HepG2 (cell line): ENCODE measurements at regions not wholly inside any gene's neighbourhood (a gene's known extent, or its start where the extent isn't known, plus 50 kb on each side); places are given as distances from the start of the nearest gene placed in this dataset.

Source experiments
- ATAC-seq: fragments of 200-7000 bp; cut with Tn5 transposase; 3 replicates; pipeline ENCODE4 v1.9.1; 2020; ENCODE audit warnings: mild to moderate bottlenecking, moderate library complexity
- BruUV-seq: library from RNA; stranded (reverse); fragments of 400-500 nt; replicated peaks from 2 replicates; lab custom pipeline; 2021; lab: Mats Ljungman, UMichigan
- CTCF ChIA-PET: fragments of 300-600 bp; formaldehyde crosslinking; extraction: SDS; loops from one replicate; lab custom pipeline; 2021; ENCODE audit warnings: low total read pairs, inconsistent platforms, low intra/inter-chr PET ratio; lab: Yijun Ruan, JAX
- POLR2A ChIA-PET: fragments of 350-600 bp; sonication (Branson Sonifier 250); formaldehyde crosslinking; loops from one replicate; lab custom pipeline; 2020; ENCODE audit warnings: antibody characterized with exemption, inconsistent platforms; lab: Yijun Ruan, JAX
- DNase-seq: peaks from one replicate; pipeline ENCODE4 v3.0.0-alpha.2; 2015; ENCODE audit warnings: low spot score
- FAIRE-seq: peaks from 3 replicates; lab custom pipeline; 2011; peaks lifted over from hg19 to GRCh38; lab: Jason Lieb, UNC
- H2AFZ ChIP-seq: one replicate; pipeline ENCODE4 v1.6.1; 2011; ENCODE audit warnings: low read length, inconsistent platforms
- H3K27ac ChIP-seq: fragments of 300-600 bp; 3 replicates; pipeline ENCODE4 v1.8.0; 2011; ENCODE audit warnings: mixed run types, mild to moderate bottlenecking, mixed read lengths, low read length, inconsistent platforms; ENCODE audit not compliant: insufficient read depth; ENCODE audit errors: extremely low read length
- H3K27me3 ChIP-seq, 2 experiments: fragments of 200-600 bp in 1 of 2; 2 replicates in 1 of 2; 3 replicates in 1 of 2; pipeline versions ENCODE4 v1.6.0 to v1.8.0; 2011; ENCODE audit warnings: low read length in 2 of 2, mild to moderate bottlenecking in 2 of 2, moderate library complexity in 2 of 2, inconsistent platforms in 1 of 2; ENCODE audit not compliant: insufficient read depth in 2 of 2, control insufficient read depth in 1 of 2
- H3K36me3 ChIP-seq, 2 experiments: fragments of 200-600 bp in 1 of 2; replicated peaks in 1 of 2; 2 replicates in 1 of 2; 3 replicates in 1 of 2; pipeline versions ENCODE4 v1.5.1 to v1.8.0; 2011; ENCODE audit warnings: low read length in 2 of 2, inconsistent platforms in 1 of 2; ENCODE audit not compliant: insufficient read depth in 2 of 2, control insufficient read depth in 1 of 2
- H3K4me1 ChIP-seq: 2 replicates; pipeline ENCODE4 v1.5.1; 2012; ENCODE audit warnings: low read length, inconsistent platforms; ENCODE audit not compliant: insufficient read depth
- H3K4me2 ChIP-seq: 2 replicates; pipeline ENCODE4 v1.6.0; 2011; ENCODE audit warnings: low read depth, low read length, inconsistent platforms
- H3K4me3 ChIP-seq, 3 experiments: fragments of 200-600 bp in 1 of 3; sonication (generic), shearing (Covaris generic) in 1 of 3; replicated peaks in 1 of 3; 2 replicates each; pipeline ENCODE4 v1.5.1; 2011 to 2016; ENCODE audit warnings: low read length in 3 of 3, inconsistent platforms in 2 of 3, low read depth in 2 of 3, mild to moderate bottlenecking in 2 of 3, control low read depth in 1 of 3, mixed read lengths in 1 of 3; ENCODE audit not compliant: insufficient read depth in 1 of 3
- H3K79me2 ChIP-seq: one replicate; pipeline ENCODE4 v1.6.1; 2011; ENCODE audit warnings: low read length, inconsistent platforms; ENCODE audit not compliant: insufficient read depth
- H3K9ac ChIP-seq: 2 replicates; pipeline ENCODE4 v1.6.0; 2011; ENCODE audit warnings: mild to moderate bottlenecking, low read depth, low read length, inconsistent platforms; ENCODE audit not compliant: insufficient read depth
- H3K9me3 ChIP-seq: 2 replicates; pipeline ENCODE4 v1.5.1; 2012; ENCODE audit warnings: mild to moderate bottlenecking, low read length
- H4K20me1 ChIP-seq: 2 replicates; pipeline ENCODE4 v1.6.0; 2011; ENCODE audit warnings: inconsistent platforms, mild to moderate bottlenecking, low read length, moderate library complexity; ENCODE audit not compliant: insufficient read depth
- DR1 ChIP-seq: sonication (generic); formaldehyde crosslinking; IDR thresholded peaks from 2 replicates; pipeline ENCODE4 v1.8.0; 2021; ENCODE audit warnings: mild to moderate bottlenecking, missing genetic modification reagents, inconsistent platforms
- ELF4 ChIP-seq: sonication (generic); formaldehyde crosslinking; IDR thresholded peaks from 2 replicates; pipeline ENCODE4 v1.5.0; 2020; ENCODE audit warnings: missing genetic modification reagents, mild to moderate bottlenecking, moderate library complexity, borderline replicate concordance
- FOXP1 ChIP-seq, 2 experiments: fragments of 450-650 bp in 1 of 2; IDR thresholded peaks; 2 replicates each; pipeline ENCODE4 v1.6.1; 2017 to 2018; ENCODE audit warnings: antibody characterized with exemption in 1 of 2
- ZNF510 ChIP-seq: sonication (generic); formaldehyde crosslinking; IDR thresholded peaks from 2 replicates; pipeline ENCODE4 v1.4.0; 2020; ENCODE audit warnings: low read depth, mild to moderate bottlenecking, missing genetic modification reagents
- WGBS: methylation state at CpG from one replicate; pipeline ENCODE4 v1.1.6; 2017; ENCODE audit warnings: low lambda C conversion rate; 5-methylcytosine and 5-hydroxymethylcytosine counted together
- in situ Hi-C: cut with HindIII; loops from 2 replicates; pipeline ENCODE4 v1.10.0; 2017; ENCODE audit warnings: low pct_unique_long_range_greater_than_20kb; ENCODE audit not compliant: extremely low pct_ligation_motif_present
- intact Hi-C: fragments of 100-400 bp; cut with micrococcal nuclease; formaldehyde crosslinking; loops from one replicate; pipeline ENCODE4 v1.10.0; 2022; ENCODE audit not compliant: unreplicated experiment
- TF ChIP-seq, protein P1 (sequence below): sonication (generic); formaldehyde crosslinking; IDR thresholded peaks from 2 replicates; pipeline ENCODE4 v1.4.0; 2020; ENCODE audit warnings: missing genetic modification reagents

GRCh38 chr12:87092421-87092820 is 836.2 kb upstream of the MGAT4C start (continued):
- TF ChIP-seq, protein P1, sequence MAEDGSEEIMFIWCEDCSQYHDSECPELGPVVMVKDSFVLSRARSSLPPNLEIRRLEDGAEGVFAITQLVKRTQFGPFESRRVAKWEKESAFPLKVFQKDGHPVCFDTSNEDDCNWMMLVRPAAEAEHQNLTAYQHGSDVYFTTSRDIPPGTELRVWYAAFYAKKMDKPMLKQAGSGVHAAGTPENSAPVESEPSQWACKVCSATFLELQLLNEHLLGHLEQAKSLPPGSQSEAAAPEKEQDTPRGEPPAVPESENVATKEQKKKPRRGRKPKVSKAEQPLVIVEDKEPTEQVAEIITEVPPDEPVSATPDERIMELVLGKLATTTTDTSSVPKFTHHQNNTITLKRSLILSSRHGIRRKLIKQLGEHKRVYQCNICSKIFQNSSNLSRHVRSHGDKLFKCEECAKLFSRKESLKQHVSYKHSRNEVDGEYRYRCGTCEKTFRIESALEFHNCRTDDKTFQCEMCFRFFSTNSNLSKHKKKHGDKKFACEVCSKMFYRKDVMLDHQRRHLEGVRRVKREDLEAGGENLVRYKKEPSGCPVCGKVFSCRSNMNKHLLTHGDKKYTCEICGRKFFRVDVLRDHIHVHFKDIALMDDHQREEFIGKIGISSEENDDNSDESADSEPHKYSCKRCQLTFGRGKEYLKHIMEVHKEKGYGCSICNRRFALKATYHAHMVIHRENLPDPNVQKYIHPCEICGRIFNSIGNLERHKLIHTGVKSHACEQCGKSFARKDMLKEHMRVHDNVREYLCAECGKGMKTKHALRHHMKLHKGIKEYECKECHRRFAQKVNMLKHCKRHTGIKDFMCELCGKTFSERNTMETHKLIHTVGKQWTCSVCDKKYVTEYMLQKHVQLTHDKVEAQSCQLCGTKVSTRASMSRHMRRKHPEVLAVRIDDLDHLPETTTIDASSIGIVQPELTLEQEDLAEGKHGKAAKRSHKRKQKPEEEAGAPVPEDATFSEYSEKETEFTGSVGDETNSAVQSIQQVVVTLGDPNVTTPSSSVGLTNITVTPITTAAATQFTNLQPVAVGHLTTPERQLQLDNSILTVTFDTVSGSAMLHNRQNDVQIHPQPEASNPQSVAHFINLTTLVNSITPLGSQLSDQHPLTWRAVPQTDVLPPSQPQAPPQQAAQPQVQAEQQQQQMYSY (CRISPR knock-in tag), result no peak

GRCh38 chr12:87086118-87086891 is 830.1 kb upstream of the MGAT4C start:
- H3K27ac ChIP-seq, result no peak overlapping the region
- H3K4me3 ChIP-seq, result no peak overlapping the region
- H3K4me2 ChIP-seq, result no peak overlapping the region
- no peak overlapping the region for H3K9ac ChIP-seq
- H3K36me3 ChIP-seq, result no peaks in the 10 kb centered on the region
- BruUV-seq, result no TSS peak
- H2AFZ ChIP-seq, result no peak overlapping the region
- H3K27me3 ChIP-seq, result no peaks in the 10 kb centered on the region
- POLR2A ChIA-PET, result no interaction called here
- no peak for FAIRE-seq
- H4K20me1 ChIP-seq, result no peaks in the 10 kb centered on the region
- ATAC-seq, result no peak
- in situ Hi-C loops (no loop called here), intact Hi-C loops (no loop called here)
- CTCF ChIA-PET, result no interaction called here
- H3K79me2 ChIP-seq, result no peaks in the 10 kb centered on the region
- no peak for DNase-seq
- peaks cover 43% of the 10 kb centered on the region for H3K9me3 ChIP-seq
- 16% methylated on average over 3 of the region's 3 CpGs for WGBS
- TF ChIP-seq ELF4 (CRISPR knock-in tag) (no peak), ZNF510 (CRISPR knock-in tag) (no peak), DR1 (CRISPR knock-in tag) (no peak), FOXP1 (IDR thresholded peaks at IDR 0.05) (no peak), FOXP1 (CRISPR knock-in tag; IDR thresholded peaks at IDR 0.05) (no peak)
- TF ChIP-seq, all 625 proteins: peak for 0
- no peaks in the 10 kb centered on the region for H3K4me1 ChIP-seq
